Fibroblast of gingiva (primary cell): ENCODE measurements at regions not wholly inside any gene's neighbourhood (a gene's known extent, or its start where the extent isn't known, plus 50 kb on each side); places are given as distances from the start of the nearest gene placed in this dataset.
"Not testable (repeated sequence)": the region's sequence is repeated elsewhere in the genome, so short reads cannot be mapped to it uniquely, and the experiment has no call there.

Source experiments
- DNase-seq: peaks from one replicate; pipeline ENCODE4 v3.0.0-alpha.2; 2011; ENCODE audit warnings: low read depth

GRCh38 chr5:156218367-156219158, 108.4 kb upstream of the SGCD start:
- DNase-seq: no peak

- no peak for DNase-seq
Measured at GRCh38 chr5:156219483-156220005, 107.4 kb upstream of the SGCD start.

DNA sequence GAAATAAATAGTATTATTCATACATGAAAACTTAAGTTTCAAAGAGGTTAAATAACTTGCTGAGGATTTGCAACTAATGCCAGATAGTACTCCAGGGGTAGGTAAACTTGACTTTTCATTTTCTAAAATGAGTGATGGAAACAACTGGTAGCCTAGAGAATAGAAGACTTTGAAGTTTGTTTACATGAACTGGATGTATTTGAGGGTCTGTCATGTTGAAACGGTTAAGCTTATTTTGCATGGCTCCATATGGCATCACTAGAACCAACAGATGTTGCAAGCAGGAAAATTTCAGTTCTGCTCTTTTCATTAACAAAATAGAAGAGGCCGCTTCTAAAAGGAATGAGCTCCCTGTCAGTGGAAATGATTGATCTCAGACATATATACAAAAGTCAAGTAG, 105.1 kb upstream of the SGCD start:
- no peak for DNase-seq

DNA sequence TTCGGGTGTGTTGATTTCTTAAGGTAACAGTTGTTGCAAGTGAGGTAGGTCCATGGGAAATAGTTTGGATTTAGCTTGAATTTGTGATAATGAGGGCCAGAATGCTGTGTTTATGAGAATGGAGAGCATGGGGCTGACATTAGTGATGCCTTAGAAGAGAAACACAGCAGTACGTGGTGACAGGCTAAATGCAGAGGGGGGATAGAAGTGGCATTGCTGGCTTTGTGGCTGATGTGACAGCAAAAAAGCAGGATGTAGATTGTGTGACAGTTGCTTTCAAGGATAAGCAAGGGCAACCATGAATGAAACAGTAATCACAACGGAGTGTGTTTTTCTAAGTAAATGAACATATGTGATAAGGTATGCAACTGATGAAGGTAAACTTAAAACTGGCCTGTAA, 103.4 kb upstream of the SGCD start:
- DNase-seq: no peak

DNA sequence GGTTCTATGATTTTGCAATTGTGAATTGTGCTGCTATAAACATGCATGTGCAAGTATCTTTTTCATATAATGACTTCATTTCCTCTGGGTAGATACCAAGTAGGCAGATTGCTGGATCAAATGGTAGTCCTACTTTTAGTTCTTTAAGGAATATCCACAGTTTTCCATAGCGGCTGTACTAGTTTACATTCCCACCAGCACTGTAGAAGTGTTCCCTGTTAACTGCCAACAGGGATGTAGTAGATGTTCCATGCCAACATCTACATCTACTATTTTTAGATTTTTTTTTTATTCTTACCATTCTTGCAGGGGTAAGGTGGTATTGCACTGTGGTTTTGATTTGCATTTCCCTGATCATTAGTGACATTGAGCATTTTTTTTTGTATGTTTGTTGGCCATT, 100.5 kb upstream of the SGCD start:
- not testable (repeated sequence) for DNase-seq

- no peak for DNase-seq
Measured at GRCh38 chr5:156230887-156231286, 96.1 kb upstream of the SGCD start.

- no peak for DNase-seq
Measured at GRCh38 chr5:156232251-156232869, 94.6 kb upstream of the SGCD start.

GRCh38 chr5:156237361-156237760, 89.6 kb upstream of the SGCD start:
- no peak for DNase-seq

GRCh38 chr5:156239800-156240199, 87.2 kb upstream of the SGCD start:
- DNase-seq: no peak

DNA sequence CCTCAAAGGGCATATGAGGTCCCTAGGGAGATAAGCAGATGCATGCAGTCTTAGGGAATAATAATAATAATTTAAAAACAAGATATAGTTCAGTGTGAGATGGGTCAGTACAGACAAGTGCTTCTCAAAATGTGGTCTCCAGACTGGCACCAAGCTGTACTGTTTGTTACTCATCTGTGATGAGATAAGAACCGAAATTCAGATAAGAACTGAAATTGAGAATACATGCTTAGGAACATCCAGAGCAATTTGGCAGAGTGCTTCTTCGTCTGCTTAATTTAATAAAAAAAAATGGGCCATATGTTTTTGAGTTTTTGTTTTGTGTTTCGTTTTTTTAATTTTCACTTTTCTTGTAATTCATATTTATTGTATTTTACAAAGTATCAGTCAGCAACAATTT, 86.5 kb upstream of the SGCD start:
- DNase-seq: no peak

GRCh38 chr5:156241266-156241665, 85.7 kb upstream of the SGCD start:
- DNase-seq: no peak

GRCh38 chr5:156245895-156246294, 81.1 kb upstream of the SGCD start:
- no peak for DNase-seq

DNA sequence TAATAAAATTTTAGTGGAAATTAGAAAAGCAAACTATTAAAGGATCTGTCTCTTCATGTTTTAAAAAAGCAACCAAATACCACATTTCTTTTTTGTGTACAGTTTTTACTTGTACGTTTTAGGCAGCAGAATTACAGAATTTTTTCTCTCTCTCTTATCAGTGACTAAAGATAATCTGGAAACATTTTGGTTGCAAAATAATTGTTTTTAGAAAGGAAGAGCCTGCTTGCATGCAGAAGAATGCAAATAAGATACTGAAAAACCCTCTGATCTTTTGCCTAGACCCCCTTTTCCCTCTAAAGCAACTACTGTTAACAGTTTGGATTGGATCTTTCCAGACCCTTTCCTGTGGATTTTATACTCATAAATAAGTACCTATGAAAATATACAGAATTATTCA, 75.9 kb upstream of the SGCD start:
- DNase-seq: no peak

- no peak for DNase-seq
Measured at GRCh38 chr5:156253130-156253529, 73.8 kb upstream of the SGCD start.

GRCh38 chr5:156254196-156254595, 72.8 kb upstream of the SGCD start:
- DNase-seq: no peak

GRCh38 chr5:156256642-156257041, 70.3 kb upstream of the SGCD start:
- DNase-seq: no peak

DNA sequence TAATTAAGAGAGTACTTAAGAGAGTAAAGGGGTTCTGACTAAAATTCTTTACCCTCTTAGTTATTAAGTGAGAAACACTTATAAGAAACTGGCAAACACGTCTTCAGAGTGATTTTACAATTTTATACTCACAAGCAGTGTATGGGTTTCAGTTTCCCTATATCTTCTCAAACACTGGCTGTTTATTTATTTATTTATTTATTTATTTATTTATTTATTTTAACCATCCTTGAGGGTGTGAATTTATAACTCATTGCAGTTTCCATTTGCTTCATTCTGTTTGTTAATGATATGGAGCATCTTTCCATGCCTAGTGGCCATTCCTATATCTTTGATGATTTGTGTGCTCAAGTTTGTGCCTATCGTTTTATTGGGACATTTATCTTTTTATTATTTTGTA, 68.0 kb upstream of the SGCD start:
- DNase-seq: no peak

DNA sequence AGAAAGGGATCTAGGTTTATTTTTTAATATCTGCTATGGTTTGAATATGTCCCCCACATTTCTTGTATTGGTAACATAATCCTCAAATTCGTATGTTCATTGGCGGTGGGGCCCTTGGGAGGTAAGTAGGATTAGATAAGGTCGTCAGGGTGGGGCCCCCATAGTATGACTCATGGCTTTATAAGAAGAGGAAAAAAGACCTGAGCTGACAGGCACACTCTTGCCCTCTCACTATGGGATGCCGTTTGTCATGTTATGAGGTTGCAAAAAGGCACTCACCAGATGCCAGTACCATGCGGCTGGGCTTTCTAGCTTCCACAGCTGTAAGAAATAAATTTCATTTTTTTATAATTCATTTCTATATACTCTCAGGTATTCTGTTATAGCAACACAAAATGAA, 67.3 kb upstream of the SGCD start:
- no peak for DNase-seq

DNA sequence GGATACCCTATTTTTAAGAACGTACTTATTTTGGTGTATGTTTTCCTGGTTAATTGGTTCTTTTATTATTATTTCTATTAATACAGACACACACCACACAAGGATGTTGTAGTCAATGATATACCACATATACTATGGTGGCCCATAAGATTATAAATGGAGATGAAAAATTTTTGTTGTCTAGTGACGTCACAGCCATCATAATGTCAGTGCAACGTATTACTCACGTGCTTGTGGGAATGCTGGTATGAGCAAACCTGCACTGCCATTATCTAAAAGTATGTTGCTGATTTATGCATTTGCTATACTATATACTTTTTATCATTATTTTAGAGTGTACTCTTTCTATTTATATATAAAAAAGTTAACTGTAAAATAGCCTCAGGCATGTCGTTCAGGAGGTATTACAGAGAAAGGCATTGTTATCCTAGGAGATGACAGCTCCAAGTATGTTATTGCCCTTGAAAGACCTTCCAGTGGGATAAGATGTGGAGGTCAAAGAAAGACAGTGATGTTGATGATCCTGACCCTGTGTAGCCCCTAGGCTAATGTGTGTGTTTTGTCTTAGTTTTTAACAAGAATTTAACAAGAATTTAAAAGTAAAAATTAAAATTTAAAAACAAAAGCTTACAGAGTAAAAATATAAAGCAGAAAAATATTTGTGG, 65.6 kb upstream of the SGCD start:
- no peak for DNase-seq

- DNase-seq: no peak
Measured at GRCh38 chr5:156271569-156271968, 55.4 kb upstream of the SGCD start.

DNA sequence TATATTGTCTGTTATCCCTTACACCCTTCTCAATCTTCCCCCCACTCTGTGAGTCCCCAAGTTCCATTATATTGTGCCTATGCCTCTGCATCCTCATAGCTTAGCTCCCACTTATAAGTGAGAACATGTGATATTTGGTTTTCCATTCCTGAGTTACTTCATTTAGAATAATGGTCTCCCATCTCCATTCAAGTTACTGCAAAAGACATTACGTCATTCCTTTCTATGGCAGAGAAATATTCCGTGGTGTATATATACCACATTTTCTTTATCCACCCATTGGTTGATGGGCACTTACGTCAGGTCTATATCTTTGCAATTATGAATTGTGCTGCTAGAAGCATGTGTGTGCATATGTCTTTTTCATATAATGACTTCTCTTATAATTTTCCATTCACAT, 54.8 kb upstream of the SGCD start:
- DNase-seq: no peak

DNA sequence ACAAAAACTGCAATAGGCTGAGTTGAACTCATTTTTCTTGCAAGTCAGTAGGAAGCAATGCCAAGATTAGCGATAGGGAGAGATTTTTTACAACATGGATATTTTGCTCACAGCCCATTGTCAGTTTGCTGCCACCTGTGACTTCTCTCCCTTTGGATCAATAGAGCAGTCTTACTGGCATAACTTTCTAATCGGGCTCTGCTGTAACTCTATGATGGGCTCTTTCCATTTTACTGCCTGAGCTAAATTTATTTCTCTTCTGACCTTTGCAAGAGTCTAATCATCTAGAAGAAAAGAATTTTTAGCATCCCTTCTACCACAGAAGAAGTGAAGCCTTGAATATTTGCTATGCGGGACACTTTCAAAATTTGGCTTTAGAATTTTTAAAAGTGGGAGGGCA, 53.6 kb upstream of the SGCD start:
- no peak for DNase-seq

- no peak for DNase-seq
Measured at GRCh38 chr5:156274453-156274852, 52.5 kb upstream of the SGCD start.
